Sigmoid colon (tissue), 4 donors: ENCODE measurements at regions not wholly inside any gene's neighbourhood (a gene's known extent, or its start where the extent isn't known, plus 50 kb on each side); places are given as distances from the start of the nearest gene placed in this dataset.

Experiments
- EP300 ChIP-seq, 4 donors: sonication (generic); formaldehyde crosslinking; IDR thresholded peaks; one replicate each; pipeline ENCODE4 v1.6.1; 2017; ENCODE audit warnings: antibody characterized with exemption in 4 of 4
- POLR2A ChIP-seq, 2 donors: fragments of 450-650 bp; IDR thresholded peaks; one replicate each; pipeline ENCODE4 v1.6.1; 2016; ENCODE audit warnings: antibody characterized with exemption in 2 of 2, mild to moderate bottlenecking in 2 of 2, moderate library complexity in 2 of 2

GRCh38 chr5:133797167-133797566 is 171.3 kb downstream of the C5orf15 start:
- no peak for TF ChIP-seq POLR2A (IDR thresholded peaks at IDR 0.05)
- no peak for TF ChIP-seq EP300 (IDR thresholded peaks at IDR 0.05)
